BJ (cell line): ENCODE measurements at regions not wholly inside any gene's neighbourhood (a gene's known extent, or its start where the extent isn't known, plus 50 kb on each side); places are given as distances from the start of the nearest gene placed in this dataset.

Experiments used
- CTCF ChIA-PET: fragments of 350-600 bp; formaldehyde crosslinking; extraction: SDS; loops from one replicate; lab custom pipeline; 2021; ENCODE audit warnings: antibody characterized with exemption, inconsistent platforms; lab: Yijun Ruan, JAX
- POLR2A ChIA-PET: fragments of 300-600 bp; sonication (Branson Sonifier 250); formaldehyde crosslinking; extraction: SDS; loops from one replicate; lab custom pipeline; 2021; ENCODE audit warnings: antibody characterized with exemption; lab: Charles Lee
- DNase-seq: peaks from one replicate; pipeline ENCODE4 v3.0.0-alpha.2; 2011; ENCODE audit warnings: low read depth
- H3K27me3 ChIP-seq: 2 replicates; pipeline ENCODE4 v1.6.0; 2011; ENCODE audit warnings: low read length; ENCODE audit not compliant: control insufficient read depth, insufficient read depth
- H3K36me3 ChIP-seq: 2 replicates; pipeline ENCODE4 v1.5.1; 2011; ENCODE audit warnings: low read length; ENCODE audit not compliant: control insufficient read depth, insufficient read depth
- H3K4me3 ChIP-seq: 2 replicates; pipeline ENCODE4 v1.5.1; 2011; ENCODE audit warnings: low read depth, mild to moderate bottlenecking, control low read depth, low read length
- TF ChIP-seq, protein P1 (sequence below): IDR thresholded peaks from 2 replicates; pipeline ENCODE4 v1.5.1; 2011; ENCODE audit warnings: low read depth, mild to moderate bottlenecking, control low read depth, inconsistent platforms, low read length, moderate library complexity; ENCODE audit not compliant: insufficient read depth

GRCh38 chr3:41103200-41103599, 96.1 kb upstream of the CTNNB1 start:
- CTCF ChIA-PET: no interaction called here
- POLR2A ChIA-PET: no interaction called here

GRCh38 chr3:41104147-41104546, 95.2 kb upstream of the CTNNB1 start:
- Histone ChIP-seq H3K4me3 (no peak overlapping the region), H3K27me3 (peaks cover 1% of the 10 kb centered on the region; the same call in 1 of the 2 replicates), H3K36me3 (no peaks in the 10 kb centered on the region)
- no peak for DNase-seq
- ChIA-PET CTCF (no interaction called here), POLR2A (no interaction called here)
- TF ChIP-seq, protein P1, sequence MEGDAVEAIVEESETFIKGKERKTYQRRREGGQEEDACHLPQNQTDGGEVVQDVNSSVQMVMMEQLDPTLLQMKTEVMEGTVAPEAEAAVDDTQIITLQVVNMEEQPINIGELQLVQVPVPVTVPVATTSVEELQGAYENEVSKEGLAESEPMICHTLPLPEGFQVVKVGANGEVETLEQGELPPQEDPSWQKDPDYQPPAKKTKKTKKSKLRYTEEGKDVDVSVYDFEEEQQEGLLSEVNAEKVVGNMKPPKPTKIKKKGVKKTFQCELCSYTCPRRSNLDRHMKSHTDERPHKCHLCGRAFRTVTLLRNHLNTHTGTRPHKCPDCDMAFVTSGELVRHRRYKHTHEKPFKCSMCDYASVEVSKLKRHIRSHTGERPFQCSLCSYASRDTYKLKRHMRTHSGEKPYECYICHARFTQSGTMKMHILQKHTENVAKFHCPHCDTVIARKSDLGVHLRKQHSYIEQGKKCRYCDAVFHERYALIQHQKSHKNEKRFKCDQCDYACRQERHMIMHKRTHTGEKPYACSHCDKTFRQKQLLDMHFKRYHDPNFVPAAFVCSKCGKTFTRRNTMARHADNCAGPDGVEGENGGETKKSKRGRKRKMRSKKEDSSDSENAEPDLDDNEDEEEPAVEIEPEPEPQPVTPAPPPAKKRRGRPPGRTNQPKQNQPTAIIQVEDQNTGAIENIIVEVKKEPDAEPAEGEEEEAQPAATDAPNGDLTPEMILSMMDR: no peak

More at GRCh38 chr3:41103200-41103599, 96.1 kb upstream of the CTNNB1 start:
- TF ChIP-seq, protein P1: no peak
- DNase-seq: no peak
- no peaks in the 10 kb centered on the region for H3K36me3 ChIP-seq
- no peak overlapping the region for H3K4me3 ChIP-seq
- H3K27me3 ChIP-seq: peaks cover 1% of the 10 kb centered on the region; the same call in 1 of the 2 replicates

DNA sequence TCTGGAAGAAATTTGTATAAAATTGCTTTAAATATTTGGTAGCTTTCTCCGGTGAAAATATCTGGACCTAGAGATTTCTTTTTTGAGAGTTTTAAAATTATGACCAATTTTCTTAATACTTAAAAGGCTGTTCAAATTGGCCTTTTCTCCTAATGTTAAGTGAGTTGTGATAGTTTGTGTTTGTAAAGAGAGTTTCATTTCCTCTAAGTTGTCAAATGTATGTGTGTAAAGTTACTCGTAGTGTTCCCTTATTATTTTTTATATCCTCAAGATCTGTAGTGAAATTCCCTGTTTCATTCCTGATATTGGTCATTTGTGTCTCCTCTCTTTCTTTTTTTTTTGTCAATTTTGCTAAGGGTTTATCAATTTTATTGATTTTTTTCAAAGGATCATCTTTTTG, 92.6 kb upstream of the CTNNB1 start:
- no peak for DNase-seq
- ChIA-PET POLR2A (no interaction called here), CTCF (interaction anchor here (0.9 kb wide), 1 partner anchor 522 kb away, joined by 3 read pairs; no protein-coding TSS in a partner anchor)
- no peak overlapping the region for H3K4me3 ChIP-seq
- no peaks in the 10 kb centered on the region for H3K27me3 ChIP-seq
- no peaks in the 10 kb centered on the region for H3K36me3 ChIP-seq
- TF ChIP-seq, protein P1: no peak

DNA sequence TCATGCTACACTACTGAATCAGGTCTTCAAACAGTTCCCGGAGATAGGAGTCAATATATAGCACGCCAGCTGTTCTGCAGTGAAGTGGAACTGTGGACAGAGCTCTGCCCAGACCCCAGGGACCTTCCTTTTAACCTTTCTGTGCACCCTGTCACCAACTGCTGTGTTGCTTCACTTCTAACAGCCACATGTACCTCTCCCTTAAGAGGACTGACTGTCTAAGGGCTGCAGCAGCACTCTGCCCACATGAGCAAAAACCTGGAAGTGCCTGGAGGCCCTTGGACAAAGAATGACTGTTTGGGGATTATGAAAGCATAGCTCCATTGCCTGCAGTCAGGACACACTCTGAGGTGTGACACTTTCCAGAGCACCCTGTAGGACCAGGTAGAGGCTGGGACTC, 88.3 kb upstream of the CTNNB1 start:
- TF ChIP-seq, protein P1: no peak
- ChIA-PET POLR2A (no interaction called here), CTCF (no interaction called here)
- Histone ChIP-seq H3K36me3 (no peaks in the 10 kb centered on the region), H3K27me3 (no peaks in the 10 kb centered on the region; the same call in 1 of the 2 replicates), H3K4me3 (no peak overlapping the region)
- DNase-seq: no peak

- POLR2A ChIA-PET: no interaction called here
- CTCF ChIA-PET: interaction anchor here (1.1 kb wide), 1 partner anchor 13 kb away, joined by 3 read pairs; no protein-coding TSS in a partner anchor
- Histone ChIP-seq H3K4me3 (no peak overlapping the region), H3K27me3 (no peaks in the 10 kb centered on the region; the same call in 1 of the 2 replicates), H3K36me3 (no peaks in the 10 kb centered on the region)
- no peak for DNase-seq
- TF ChIP-seq, protein P1: no peak
Observed at GRCh38 chr3:41112466-41112865, 86.8 kb upstream of the CTNNB1 start.
